HG03521 (cell line): ENCODE measurements at regions not wholly inside any gene's neighbourhood (a gene's known extent, or its start where the extent isn't known, plus 50 kb on each side); places are given as distances from the start of the nearest gene placed in this dataset.
"Not testable (repeated sequence)": the region's sequence is repeated elsewhere in the genome, so short reads cannot be mapped to it uniquely, and the experiment has no call there.

ENCODE experiments used
- ATAC-seq: cut with Tn5 transposase; IDR thresholded peaks from one replicate; pipeline ENCODE4 v1.9.1; 2021; ENCODE audit warnings: mild to moderate bottlenecking, moderate library complexity; ENCODE audit not compliant: unreplicated experiment

GRCh38 chr10:119996944-119997343 lies 104.4 kb downstream of the SEC23IP start:
- no peak for ATAC-seq

- no peak for ATAC-seq
Measured at GRCh38 chr10:119997429-119997828, 104.9 kb downstream of the SEC23IP start.

GRCh38 chr10:120002785-120003184 lies 110.3 kb downstream of the SEC23IP start:
- no peak for ATAC-seq

- ATAC-seq, result no peak
Measured at GRCh38 chr10:120005207-120006201, 113.0 kb downstream of the SEC23IP start.

- ATAC-seq, result no peak
Measured at GRCh38 chr10:120007261-120007660, 114.7 kb downstream of the SEC23IP start.

GRCh38 chr10:120011359-120012130 lies 119.0 kb downstream of the SEC23IP start:
- no peak for ATAC-seq

GRCh38 chr10:120012131-120012400 lies 119.5 kb downstream of the SEC23IP start:
- no peak for ATAC-seq

GRCh38 chr10:120012566-120012965 lies 120.0 kb downstream of the SEC23IP start:
- no peak for ATAC-seq

GRCh38 chr10:120014031-120014430 lies 121.5 kb downstream of the SEC23IP start:
- no peak for ATAC-seq

GRCh38 chr10:120015064-120015463 lies 122.5 kb downstream of the SEC23IP start:
- ATAC-seq, result no peak

- ATAC-seq, result no peak
Measured at GRCh38 chr10:120016906-120017305, 124.4 kb downstream of the SEC23IP start.

GRCh38 chr10:120017733-120018417 lies 125.3 kb downstream of the SEC23IP start:
- ATAC-seq, result no peak

- ATAC-seq, result no peak
Measured at GRCh38 chr10:120018695-120019094, 126.2 kb downstream of the SEC23IP start.

GRCh38 chr10:120019568-120019967 lies 127.0 kb downstream of the SEC23IP start:
- ATAC-seq, result no peak

GRCh38 chr10:120022357-120022756 lies 129.8 kb downstream of the SEC23IP start:
- no peak for ATAC-seq

GRCh38 chr10:120034236-120034635 lies 141.7 kb downstream of the SEC23IP start:
- ATAC-seq, result no peak

GRCh38 chr10:120039046-120039445 lies 146.5 kb downstream of the SEC23IP start:
- ATAC-seq, result no peak

GRCh38 chr10:120039826-120040225 lies 147.3 kb downstream of the SEC23IP start:
- ATAC-seq, result no peak

- ATAC-seq, result no peak
Measured at GRCh38 chr10:120041807-120042559, 149.5 kb downstream of the SEC23IP start.

GRCh38 chr10:120042705-120043104 lies 150.2 kb downstream of the SEC23IP start:
- ATAC-seq, result no peak

GRCh38 chr10:120047373-120047772 lies 154.8 kb downstream of the SEC23IP start:
- ATAC-seq, result not testable (repeated sequence)
